GM06990 (cell line): ENCODE measurements at regions not wholly inside any gene's neighbourhood (a gene's known extent, or its start where the extent isn't known, plus 50 kb on each side); places are given as distances from the start of the nearest gene placed in this dataset.
"Not testable (repeated sequence)": the region's sequence is repeated elsewhere in the genome, so short reads cannot be mapped to it uniquely, and the experiment has no call there.

Experiments used
- DNase-seq: peaks from one replicate; pipeline ENCODE4 v3.0.0-alpha.2; 2011; ENCODE audit not compliant: insufficient read length; ENCODE audit errors: extremely low read depth
- H3K27me3 ChIP-seq: replicated peaks from 2 replicates; pipeline ENCODE4 v1.6.0; 2011; ENCODE audit warnings: low read length; ENCODE audit not compliant: control insufficient read depth, insufficient read depth
- H3K36me3 ChIP-seq: 2 replicates; pipeline ENCODE4 v1.5.1; 2011; ENCODE audit warnings: low read length; ENCODE audit not compliant: control insufficient read depth, insufficient read depth
- H3K4me3 ChIP-seq: replicated peaks from 2 replicates; pipeline ENCODE4 v1.5.1; 2011; ENCODE audit warnings: low read depth, mild to moderate bottlenecking, control low read depth, low read length
- TF ChIP-seq, protein P1 (sequence below): IDR thresholded peaks from 2 replicates; pipeline ENCODE4 v1.5.1; 2011; ENCODE audit warnings: low read length, control low read depth, mild to moderate bottlenecking, inconsistent platforms; ENCODE audit not compliant: insufficient read depth, poor library complexity, severe bottlenecking

DNA sequence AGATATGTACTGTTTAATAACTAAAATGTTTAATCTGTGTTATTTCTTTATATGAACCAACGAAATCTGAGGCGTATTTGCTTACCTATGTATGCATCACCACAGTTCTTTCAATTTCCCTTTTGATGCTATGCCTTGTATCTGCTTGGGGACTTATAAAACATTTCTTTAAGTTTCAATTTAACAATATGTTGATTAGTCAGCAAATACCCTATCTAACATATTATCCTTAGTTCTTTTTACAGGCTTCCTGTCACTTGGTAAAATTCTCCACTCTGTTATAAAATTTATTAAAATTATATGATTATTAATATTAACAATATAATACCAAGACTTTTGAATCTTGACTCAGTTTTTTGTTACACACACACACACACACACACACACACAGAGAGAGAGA is 174.3 kb downstream of the CPS1 start:
- H3K27me3 ChIP-seq = no peaks in the 10 kb centered on the region
- no peaks in the 10 kb centered on the region for H3K36me3 ChIP-seq
- no peak overlapping the region for H3K4me3 ChIP-seq
- TF ChIP-seq, protein P1, sequence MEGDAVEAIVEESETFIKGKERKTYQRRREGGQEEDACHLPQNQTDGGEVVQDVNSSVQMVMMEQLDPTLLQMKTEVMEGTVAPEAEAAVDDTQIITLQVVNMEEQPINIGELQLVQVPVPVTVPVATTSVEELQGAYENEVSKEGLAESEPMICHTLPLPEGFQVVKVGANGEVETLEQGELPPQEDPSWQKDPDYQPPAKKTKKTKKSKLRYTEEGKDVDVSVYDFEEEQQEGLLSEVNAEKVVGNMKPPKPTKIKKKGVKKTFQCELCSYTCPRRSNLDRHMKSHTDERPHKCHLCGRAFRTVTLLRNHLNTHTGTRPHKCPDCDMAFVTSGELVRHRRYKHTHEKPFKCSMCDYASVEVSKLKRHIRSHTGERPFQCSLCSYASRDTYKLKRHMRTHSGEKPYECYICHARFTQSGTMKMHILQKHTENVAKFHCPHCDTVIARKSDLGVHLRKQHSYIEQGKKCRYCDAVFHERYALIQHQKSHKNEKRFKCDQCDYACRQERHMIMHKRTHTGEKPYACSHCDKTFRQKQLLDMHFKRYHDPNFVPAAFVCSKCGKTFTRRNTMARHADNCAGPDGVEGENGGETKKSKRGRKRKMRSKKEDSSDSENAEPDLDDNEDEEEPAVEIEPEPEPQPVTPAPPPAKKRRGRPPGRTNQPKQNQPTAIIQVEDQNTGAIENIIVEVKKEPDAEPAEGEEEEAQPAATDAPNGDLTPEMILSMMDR = no peak
- no peak for DNase-seq

GRCh38 chr2:210746826-210747225 is 190.4 kb downstream of the CPS1 start:
- not testable (repeated sequence) for H3K27me3 ChIP-seq, H3K36me3 ChIP-seq, DNase-seq

DNA sequence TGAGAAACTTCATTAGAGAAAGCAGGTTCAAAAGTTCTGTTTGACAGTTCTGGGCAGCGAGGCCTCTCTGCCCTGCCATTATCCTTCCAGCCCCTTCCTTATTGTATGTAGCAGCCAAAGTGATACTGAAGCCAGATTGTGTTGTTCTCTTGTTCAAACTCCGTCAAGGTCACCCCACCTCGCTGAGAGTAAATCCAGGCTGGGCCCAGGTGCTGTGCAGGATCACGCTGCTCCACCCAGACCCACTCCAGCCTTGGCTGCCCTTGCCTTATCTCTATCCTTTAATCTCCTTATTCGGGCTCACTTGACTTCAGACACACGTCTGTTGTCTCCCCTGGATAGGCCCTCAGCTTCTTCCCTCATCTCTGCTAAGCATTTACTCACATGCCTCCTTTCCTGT is 196.1 kb downstream of the CPS1 start:
- DNase-seq = no peak
- H3K36me3 ChIP-seq = no peaks in the 10 kb centered on the region
- no peaks in the 10 kb centered on the region for H3K27me3 ChIP-seq
- H3K4me3 ChIP-seq = no peak overlapping the region
- TF ChIP-seq, protein P1 = no peak

More at GRCh38 chr2:210746826-210747225, 190.4 kb downstream of the CPS1 start:
- not testable (repeated sequence) for H3K4me3 ChIP-seq

DNA sequence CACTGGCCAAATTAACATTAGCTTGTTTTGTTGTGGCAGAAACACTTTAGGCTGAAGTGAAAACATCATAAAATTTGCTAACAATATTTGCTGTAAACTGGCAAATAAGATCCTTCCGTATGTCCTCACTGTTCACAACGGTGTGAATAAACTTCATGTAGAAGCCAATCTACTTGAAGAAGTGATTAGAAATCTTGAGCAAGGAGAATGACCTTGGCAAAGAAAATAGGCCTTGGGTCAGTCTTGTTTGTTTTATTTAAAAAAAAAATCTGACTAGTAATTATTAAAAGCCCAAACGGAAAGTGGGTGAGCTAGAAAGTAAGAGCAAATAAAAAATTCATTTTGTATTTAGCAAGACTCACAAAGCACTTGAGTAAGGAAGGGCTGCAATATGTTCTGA is 197.0 kb downstream of the CPS1 start:
- Histone ChIP-seq H3K36me3 (no peaks in the 10 kb centered on the region), H3K27me3 (no peaks in the 10 kb centered on the region), H3K4me3 (no peak overlapping the region)
- DNase-seq = no peak
- TF ChIP-seq, protein P1 = no peak

- DNase-seq = no peak
- H3K36me3 ChIP-seq = no peaks in the 10 kb centered on the region
- TF ChIP-seq, protein P1 = no peak
- no peaks in the 10 kb centered on the region for H3K27me3 ChIP-seq
- no peak overlapping the region for H3K4me3 ChIP-seq
Measured at GRCh38 chr2:210756855-210757254, 200.5 kb downstream of the CPS1 start.

DNA sequence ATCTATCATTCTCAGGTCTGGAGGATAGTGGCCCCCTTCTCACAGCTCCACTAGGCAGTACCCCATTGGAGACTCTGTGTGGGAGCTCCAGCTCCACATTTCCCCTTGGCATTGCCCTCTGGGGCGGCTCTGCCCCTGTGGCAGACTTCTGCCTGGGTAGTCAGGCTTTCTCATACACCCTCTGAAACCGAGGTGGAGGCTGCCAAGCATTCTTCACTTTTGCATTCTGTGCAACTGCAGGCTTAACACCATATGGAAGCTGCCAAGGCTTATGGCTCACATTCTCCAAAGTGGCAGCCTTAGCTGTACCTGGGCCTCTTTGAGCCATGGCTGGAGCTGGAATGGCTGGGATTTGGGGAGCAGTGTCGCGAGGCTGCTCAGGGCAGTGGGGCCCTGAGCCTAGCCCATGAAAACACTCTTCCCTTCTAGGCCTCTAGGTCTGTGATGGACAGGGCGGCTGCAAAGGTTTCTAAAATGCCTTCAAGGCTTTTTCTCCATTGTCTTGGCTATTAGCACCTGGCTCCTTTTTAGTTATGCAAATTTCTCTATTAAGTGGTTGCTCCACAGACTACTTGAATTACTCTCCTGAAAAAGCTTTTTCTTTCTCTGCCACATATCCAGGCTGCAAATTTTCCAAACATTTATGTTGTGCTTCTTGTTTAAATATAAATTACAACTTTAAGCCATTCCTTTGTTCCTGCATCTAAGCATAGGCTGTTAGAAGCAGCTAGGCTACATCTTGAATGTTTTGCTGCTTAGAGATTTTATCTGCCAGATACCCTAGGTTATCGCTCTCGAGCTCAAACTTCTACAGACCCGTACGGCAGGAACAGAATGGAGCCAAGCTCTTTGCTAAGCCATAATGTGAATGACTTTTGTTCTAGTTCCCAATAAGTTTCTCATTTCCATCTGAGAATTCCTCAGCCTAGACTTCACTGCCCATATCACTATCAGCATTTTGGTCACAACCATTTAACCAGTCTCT is 206.5 kb downstream of the CPS1 start:
- TF ChIP-seq, protein P1 = no peak
- Histone ChIP-seq H3K4me3 (no peak overlapping the region), H3K36me3 (no peaks in the 10 kb centered on the region)

More for the DNA sequence above, 206.5 kb downstream of the CPS1 start:
- no peak for DNase-seq
- no peaks in the 10 kb centered on the region for H3K27me3 ChIP-seq
